ENCODE measurements at regions not wholly inside any gene's neighbourhood (a gene's known extent, or its start where the extent isn't known, plus 50 kb on each side); places are given as distances from the start of the nearest gene placed in this dataset.
"Not testable (repeated sequence)": the region's sequence is repeated elsewhere in the genome, so short reads cannot be mapped to it uniquely, and the experiment has no call there.

- no peak for DNase-seq (ENCODE audit: low read depth, low spot score)
These were observed 132.0 kb upstream of the RAP1B start for GRCh38 chr12:68478516-68479260.

- DNase-seq (ENCODE audit: low read depth, low spot score), result no peak
These were observed 131.3 kb upstream of the RAP1B start for GRCh38 chr12:68479261-68479895.

DNA sequence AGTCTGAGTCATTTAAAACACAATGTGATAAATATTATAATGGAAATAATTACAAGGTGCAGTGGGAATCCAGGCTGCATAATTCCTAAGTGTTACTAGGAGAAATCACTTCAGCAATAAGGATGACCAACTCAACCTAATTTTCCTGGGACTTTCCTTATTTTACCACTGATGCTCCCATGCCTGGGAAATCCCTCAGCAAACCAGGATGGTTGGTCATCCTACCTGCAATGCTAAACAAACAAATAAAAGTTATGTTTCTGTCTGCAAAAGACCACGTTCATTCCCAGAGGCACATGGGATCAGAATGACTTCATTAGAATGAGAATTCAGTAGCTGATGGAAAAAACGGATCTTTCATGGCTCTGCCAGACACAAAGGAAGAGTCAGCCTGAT lies 130.8 kb upstream of the RAP1B start:
- DNase-seq (ENCODE audit: low read depth, low spot score), result no peak

DNA sequence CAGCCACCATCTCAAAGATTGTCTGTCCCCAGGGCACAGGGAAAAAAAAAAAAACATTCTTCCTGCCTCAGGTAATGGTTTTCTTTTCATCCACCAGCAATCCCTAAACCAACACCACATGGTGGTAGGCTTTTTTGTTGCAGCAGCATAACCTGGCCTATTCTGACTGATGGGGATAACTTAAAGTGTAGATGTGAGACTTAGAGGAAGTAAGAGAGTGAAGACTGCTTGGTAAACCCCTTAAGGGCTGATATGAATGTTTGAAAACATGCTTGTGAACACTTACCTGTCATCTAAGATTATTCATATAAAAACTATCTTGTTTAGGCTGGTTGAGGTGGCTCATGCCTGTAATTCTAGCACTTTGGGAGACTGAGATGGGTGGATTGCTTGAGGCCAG lies 130.2 kb upstream of the RAP1B start:
- no peak for DNase-seq (ENCODE audit: low read depth, low spot score)

GRCh38 chr12:68481181-68481941 lies 129.3 kb upstream of the RAP1B start:
- no peak for DNase-seq (ENCODE audit: low read depth, low spot score)

- no peak for DNase-seq (ENCODE audit: low read depth, low spot score)
These were observed 128.7 kb upstream of the RAP1B start for GRCh38 chr12:68482014-68482413.

DNA sequence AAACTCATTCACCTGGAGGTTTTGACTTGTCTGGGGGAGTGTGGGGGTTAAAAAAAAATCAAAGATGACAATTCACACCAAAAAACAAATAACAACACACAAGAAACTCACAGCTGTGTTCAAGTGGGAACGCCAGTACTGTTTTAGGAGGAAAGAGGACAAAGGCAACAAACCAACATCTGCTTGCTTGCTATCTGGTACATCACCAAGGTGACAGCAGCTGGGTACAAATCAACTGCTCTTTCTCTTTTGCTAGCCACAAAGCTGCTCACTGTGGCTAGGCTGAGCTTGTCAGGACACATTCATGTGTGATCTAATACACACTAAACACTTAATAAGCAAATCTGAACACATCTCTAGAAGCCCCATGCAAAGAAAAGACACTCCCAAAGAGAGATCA lies 128.0 kb upstream of the RAP1B start:
- DNase-seq (ENCODE audit: low read depth, low spot score), result no peak

DNA sequence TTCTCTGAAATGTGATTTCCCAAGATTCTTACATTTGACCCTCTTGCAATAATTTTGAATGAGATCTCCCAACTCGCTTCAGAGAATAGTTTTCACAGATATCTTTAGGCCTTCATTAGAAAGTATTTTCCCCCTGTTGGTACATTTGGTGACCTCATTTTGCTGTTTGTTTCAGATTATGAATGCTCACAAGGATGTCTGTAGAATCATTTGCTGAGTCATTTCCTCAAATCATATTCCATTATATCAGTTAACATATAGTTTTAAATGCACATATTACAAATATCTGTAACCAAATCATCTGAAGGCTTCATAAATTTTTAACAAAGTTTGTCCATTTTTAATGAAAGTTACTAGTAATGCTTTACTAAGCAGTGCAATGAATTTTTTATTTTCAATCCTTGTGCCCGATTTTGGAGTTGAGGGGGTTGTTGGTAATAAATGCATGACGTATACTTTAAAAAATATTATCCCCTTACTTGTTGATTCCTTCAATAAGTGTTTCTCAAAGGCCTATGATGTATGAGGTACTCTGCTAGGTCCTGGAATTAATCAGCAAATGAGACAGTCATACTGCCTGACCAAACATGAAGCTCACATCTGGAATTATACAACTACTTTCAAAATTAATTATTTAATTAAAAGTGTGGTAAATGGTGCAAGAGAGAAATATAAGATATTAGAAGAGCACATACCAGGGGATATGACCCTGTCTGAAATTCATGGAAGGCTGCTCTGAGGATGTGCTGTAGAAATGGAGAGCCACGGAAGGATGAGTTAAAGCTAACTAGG lies 126.9 kb upstream of the RAP1B start:
- DNase-seq (ENCODE audit: low read depth, low spot score), result no peak

- DNase-seq (ENCODE audit: low read depth, low spot score), result not testable (repeated sequence)
These were observed 126.1 kb upstream of the RAP1B start for GRCh38 chr12:68484578-68484977.

DNA sequence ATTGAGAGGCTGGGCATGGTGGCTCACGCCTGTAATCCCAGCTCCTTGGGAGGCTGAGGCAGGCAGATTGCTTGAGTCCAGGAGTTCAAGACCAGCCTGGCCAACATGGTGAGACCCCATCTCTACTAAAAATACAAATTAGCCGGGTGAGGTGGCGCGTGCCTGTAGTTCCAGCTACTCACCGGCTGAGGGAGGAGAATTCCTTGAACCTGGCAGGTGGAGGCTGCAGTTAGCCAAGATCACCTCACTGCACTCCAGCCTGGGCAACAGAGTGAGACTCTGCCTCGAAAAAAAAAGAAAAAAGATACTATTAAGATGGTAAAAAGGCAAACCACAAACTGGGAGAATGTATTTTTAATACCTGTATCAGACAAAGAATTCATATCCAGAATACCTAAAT lies 124.2 kb upstream of the RAP1B start:
- DNase-seq (ENCODE audit: low read depth, low spot score), result not testable (repeated sequence)

- no peak for DNase-seq (ENCODE audit: low read depth, low spot score)
These were observed 122.9 kb upstream of the RAP1B start for GRCh38 chr12:68487721-68488309.

GRCh38 chr12:68489273-68489672 lies 121.4 kb upstream of the RAP1B start:
- no peak for DNase-seq (ENCODE audit: low read depth, low spot score)

DNA sequence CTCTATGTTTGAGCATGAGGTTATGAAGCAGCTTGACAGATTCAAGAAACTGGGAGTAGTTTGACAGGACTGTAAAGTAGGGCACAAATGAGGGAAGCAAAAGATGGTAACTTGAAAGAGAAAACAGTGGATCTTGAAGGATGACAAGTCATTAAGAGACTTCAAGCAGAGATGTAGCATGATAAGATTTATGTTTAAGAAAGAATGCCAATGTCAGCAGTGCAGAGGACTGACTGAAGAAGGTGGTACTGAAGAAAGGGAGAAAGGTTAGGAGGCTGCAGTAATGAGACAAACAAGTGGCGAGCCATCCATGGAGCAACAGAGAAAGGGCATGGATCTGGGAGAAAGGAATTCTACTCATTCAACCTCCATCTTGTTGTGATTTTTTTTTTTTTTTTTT lies 120.2 kb upstream of the RAP1B start:
- DNase-seq (ENCODE audit: low read depth, low spot score), result no peak

- DNase-seq (ENCODE audit: low read depth, low spot score), result no peak
These were observed 119.3 kb upstream of the RAP1B start for GRCh38 chr12:68491204-68491960.

GRCh38 chr12:68495336-68496070 lies 115.2 kb upstream of the RAP1B start:
- DNase-seq (ENCODE audit: low read depth, low spot score), result peak; percentile 9

DNA sequence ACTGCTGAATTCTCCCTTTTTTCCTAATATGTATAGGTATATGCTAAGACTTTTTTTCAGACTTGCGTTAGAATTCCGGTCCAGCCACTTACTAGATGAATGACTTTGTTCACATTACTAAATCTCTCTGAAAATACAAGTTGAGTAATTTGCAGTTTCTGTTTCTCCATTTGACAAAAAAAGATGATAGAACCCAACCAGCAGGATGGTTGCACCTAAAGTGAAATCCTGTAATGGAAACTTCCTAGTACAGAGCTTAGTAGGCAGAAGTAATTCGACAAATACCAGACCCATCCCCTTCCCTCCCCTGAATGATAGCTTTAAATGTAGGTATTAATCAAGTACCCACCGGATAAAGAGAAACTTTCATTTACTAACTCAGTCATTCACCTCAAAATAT lies 113.6 kb upstream of the RAP1B start:
- no peak for DNase-seq (ENCODE audit: low read depth, low spot score)

GRCh38 chr12:68497702-68498101 lies 113.0 kb upstream of the RAP1B start:
- DNase-seq (ENCODE audit: low read depth, low spot score), result no peak

- no peak for DNase-seq (ENCODE audit: low read depth, low spot score)
These were observed 112.0 kb upstream of the RAP1B start for GRCh38 chr12:68498736-68499135.

DNA sequence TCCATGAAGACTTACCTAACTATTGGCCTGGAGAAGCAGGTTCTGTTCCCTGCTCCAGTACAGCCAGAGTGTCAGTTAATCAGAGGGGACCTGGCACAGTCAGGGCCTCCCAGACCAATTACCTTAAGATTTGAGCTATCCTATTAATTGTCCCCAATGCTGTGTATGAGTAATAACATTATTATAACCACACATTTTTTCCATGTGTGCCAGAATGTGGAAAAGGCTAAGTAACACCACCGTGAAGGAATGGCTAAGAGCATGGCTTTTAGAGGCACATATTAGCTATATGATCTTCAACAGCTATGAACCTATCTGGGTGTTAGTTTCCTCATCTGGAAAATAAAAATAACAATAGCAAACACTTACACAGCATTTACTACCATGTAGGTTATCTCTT lies 111.1 kb upstream of the RAP1B start:
- DNase-seq (ENCODE audit: low read depth, low spot score), result no peak

GRCh38 chr12:68501226-68501625 lies 109.5 kb upstream of the RAP1B start:
- no peak for DNase-seq (ENCODE audit: low read depth, low spot score)

Measured in smooth muscle cell of the brain vasculature (primary cell).